Astrocyte (in vitro differentiated cells and primary cell): ENCODE measurements at regions not wholly inside any gene's neighbourhood (a gene's known extent, or its start where the extent isn't known, plus 50 kb on each side); places are given as distances from the start of the nearest gene placed in this dataset.

Experiments
- DNase-seq: peaks from one replicate; pipeline ENCODE4 v3.0.0-alpha.2; 2010; ENCODE audit warnings: low read depth
- FAIRE-seq: peaks from 2 replicates; lab custom pipeline; 2011; peaks lifted over from hg19 to GRCh38; lab: Jason Lieb, UNC
- H2AFZ ChIP-seq: 2 replicates; pipeline ENCODE4 v1.6.0; 2012; ENCODE audit warnings: low read depth, low read length, inconsistent platforms
- H3K27ac ChIP-seq: 2 replicates; pipeline ENCODE4 v1.5.1; 2011; ENCODE audit warnings: low read depth, low read length, inconsistent platforms
- H3K27me3 ChIP-seq: 2 replicates; pipeline ENCODE4 v1.6.0; 2011; ENCODE audit warnings: low read length, inconsistent platforms; ENCODE audit not compliant: insufficient read depth
- H3K36me3 ChIP-seq: 2 replicates; pipeline ENCODE4 v1.5.1; 2011; ENCODE audit warnings: low read length, inconsistent platforms; ENCODE audit not compliant: insufficient read depth
- H3K4me1 ChIP-seq: 2 replicates; pipeline ENCODE4 v1.5.1; 2011; ENCODE audit warnings: low read length, inconsistent platforms; ENCODE audit not compliant: insufficient read depth
- H3K4me2 ChIP-seq: 2 replicates; pipeline ENCODE4 v1.6.0; 2012; ENCODE audit warnings: low read length, inconsistent platforms
- H3K4me3 ChIP-seq: 2 replicates; pipeline ENCODE4 v1.5.1; 2011; ENCODE audit warnings: low read depth, mild to moderate bottlenecking, low read length, inconsistent platforms; ENCODE audit not compliant: insufficient read depth
- H3K79me2 ChIP-seq: 2 replicates; pipeline ENCODE4 v1.6.0; 2012; ENCODE audit warnings: mild to moderate bottlenecking, low read length, inconsistent platforms; ENCODE audit not compliant: insufficient read depth
- H3K9ac ChIP-seq: 2 replicates; pipeline ENCODE4 v1.6.0; 2012; ENCODE audit warnings: mild to moderate bottlenecking, low read length, inconsistent platforms
- H3K9me3 ChIP-seq: 2 replicates; pipeline ENCODE4 v1.5.1; 2012; ENCODE audit warnings: low read depth, mild to moderate bottlenecking, low read length, inconsistent platforms; ENCODE audit not compliant: insufficient read depth
- H4K20me1 ChIP-seq: 2 replicates; pipeline ENCODE4 v1.6.0; 2012; ENCODE audit warnings: low read length, inconsistent platforms; ENCODE audit not compliant: insufficient read depth
- H3K27ac Mint-ChIP-seq: one replicate; pipeline ENCODE4 v1.8.0; 2021; ENCODE audit warnings: mild to moderate bottlenecking, mixed read lengths; ENCODE audit not compliant: unreplicated experiment
- H3K27me3 Mint-ChIP-seq: one replicate; pipeline ENCODE4 v1.8.0; 2021; ENCODE audit warnings: low read depth, mixed read lengths; ENCODE audit not compliant: unreplicated experiment
- H3K36me3 Mint-ChIP-seq: one replicate; pipeline ENCODE4 v1.8.0; 2021; ENCODE audit warnings: low read depth, mixed read lengths; ENCODE audit not compliant: unreplicated experiment
- H3K4me1 Mint-ChIP-seq: one replicate; pipeline ENCODE4 v1.8.0; 2021; ENCODE audit warnings: low read depth, mixed read lengths; ENCODE audit not compliant: unreplicated experiment
- H3K4me3 Mint-ChIP-seq: one replicate; pipeline ENCODE4 v1.8.0; 2021; ENCODE audit warnings: mild to moderate bottlenecking, moderate library complexity, mixed read lengths; ENCODE audit not compliant: unreplicated experiment
- H3K9me3 Mint-ChIP-seq: one replicate; pipeline ENCODE4 v1.8.0; 2021; ENCODE audit warnings: mild to moderate bottlenecking, mixed read lengths; ENCODE audit not compliant: unreplicated experiment
- CTCF ChIP-seq: IDR thresholded peaks from 2 replicates; pipeline ENCODE4 v1.5.1; 2011; ENCODE audit warnings: low read depth, mild to moderate bottlenecking, inconsistent platforms, low read length, moderate library complexity; ENCODE audit not compliant: insufficient read depth
- EZH2 ChIP-seq: IDR thresholded peaks from 2 replicates; pipeline ENCODE4 v1.6.1; 2012; ENCODE audit warnings: mild to moderate bottlenecking, low read length, inconsistent platforms; ENCODE audit not compliant: insufficient read depth

GRCh38 chr9:92185681-92186080 is 70.5 kb upstream of the SPTLC1 start:
- Histone ChIP-seq H3K36me3 (no peaks in the 10 kb centered on the region), H3K9ac (no peak overlapping the region), H2AFZ (no peak overlapping the region), H3K9me3 (no peaks in the 10 kb centered on the region), H3K79me2 (no peaks in the 10 kb centered on the region), H3K4me3 (no peak overlapping the region), H3K4me1 (peaks cover 15% of the 10 kb centered on the region), H3K27me3 (no peaks in the 10 kb centered on the region), H3K27ac (no peak overlapping the region), H4K20me1 (no peaks in the 10 kb centered on the region), H3K4me2 (no peak overlapping the region)
- peaks cover 4% of the 10 kb centered on the region for H3K36me3 Mint-ChIP-seq
- TF ChIP-seq EZH2 (no peak), CTCF (no peak)
- no peak overlapping the region for H3K4me3 Mint-ChIP-seq
- H3K27me3 Mint-ChIP-seq, result peaks cover 11% of the 10 kb centered on the region
- peaks cover 6% of the 10 kb centered on the region for H3K4me1 Mint-ChIP-seq
- DNase-seq (no peak), FAIRE-seq (no peak)
- H3K9me3 Mint-ChIP-seq, result peaks cover 9% of the 10 kb centered on the region
- H3K27ac Mint-ChIP-seq, result no peak overlapping the region

GRCh38 chr9:92185096-92185495 is 69.9 kb upstream of the SPTLC1 start:
- H3K36me3 Mint-ChIP-seq, result peaks cover 4% of the 10 kb centered on the region
- H3K27ac Mint-ChIP-seq, result no peak overlapping the region
- H3K79me2 ChIP-seq, result no peaks in the 10 kb centered on the region
- no peak overlapping the region for H3K4me3 Mint-ChIP-seq
- H3K4me1 Mint-ChIP-seq, result peaks cover 11% of the 10 kb centered on the region
- TF ChIP-seq CTCF, result no peak
- no peak for TF ChIP-seq EZH2
- DNase-seq, result no peak
- no peak for FAIRE-seq
- H3K4me2 ChIP-seq, result no peak overlapping the region
- no peak overlapping the region for H2AFZ ChIP-seq
- H3K27ac ChIP-seq, result no peak overlapping the region
- H3K9me3 Mint-ChIP-seq, result peaks cover 9% of the 10 kb centered on the region
- peaks cover 19% of the 10 kb centered on the region for H3K4me1 ChIP-seq
- H3K27me3 Mint-ChIP-seq, result peaks cover 11% of the 10 kb centered on the region
- no peaks in the 10 kb centered on the region for H3K36me3 ChIP-seq
- no peak overlapping the region for H3K9ac ChIP-seq
- no peaks in the 10 kb centered on the region for H3K27me3 ChIP-seq
- H4K20me1 ChIP-seq, result no peaks in the 10 kb centered on the region
- no peak overlapping the region for H3K4me3 ChIP-seq
- H3K9me3 ChIP-seq, result no peaks in the 10 kb centered on the region

GRCh38 chr9:92184041-92184564 is 68.9 kb upstream of the SPTLC1 start:
- Histone ChIP-seq H4K20me1 (no peaks in the 10 kb centered on the region), H3K9me3 (no peaks in the 10 kb centered on the region), H3K79me2 (no peaks in the 10 kb centered on the region), H3K4me3 (no peak overlapping the region), H3K4me1 (peaks cover 19% of the 10 kb centered on the region), H3K27me3 (no peaks in the 10 kb centered on the region), H2AFZ (no peak overlapping the region), H3K9ac (no peak overlapping the region), H3K27ac (no peak overlapping the region), H3K4me2 (no peak overlapping the region), H3K36me3 (no peaks in the 10 kb centered on the region)
- FAIRE-seq (no peak), DNase-seq (no peak)
- TF ChIP-seq EZH2 (no peak), CTCF (no peak)
- Mint-ChIP-seq H3K9me3 (peaks cover 14% of the 10 kb centered on the region), H3K4me1 (peaks cover 11% of the 10 kb centered on the region), H3K27ac (no peak overlapping the region), H3K36me3 (peaks cover 6% of the 10 kb centered on the region), H3K4me3 (no peak overlapping the region), H3K27me3 (peaks cover 16% of the 10 kb centered on the region)
